SH-SY5Y (cell line): ENCODE measurements at regions not wholly inside any gene's neighbourhood (a gene's known extent, or its start where the extent isn't known, plus 50 kb on each side); places are given as distances from the start of the nearest gene placed in this dataset.

Source experiments
- GATA2 ChIP-seq: IDR thresholded peaks from 2 replicates; pipeline ENCODE4 v1.6.1; 2011; ENCODE audit warnings: mild to moderate bottlenecking, low read depth, low read length
- GATA3 ChIP-seq: IDR thresholded peaks from 2 replicates; pipeline ENCODE4 v1.6.1; 2011; ENCODE audit warnings: low read depth, mild to moderate bottlenecking, low read length, moderate library complexity

GRCh38 chr3:21154911-21155310 is 596.1 kb downstream of the ZNF385D start:
- TF ChIP-seq GATA2 (no peak), GATA3 (no peak)
